C4-2B (cell line): ENCODE measurements at regions not wholly inside any gene's neighbourhood (a gene's known extent, or its start where the extent isn't known, plus 50 kb on each side); places are given as distances from the start of the nearest gene placed in this dataset.

Experiments used
- ZFX ChIP-seq: fragments of 450-650 bp; IDR thresholded peaks from 2 replicates; pipeline ENCODE4 v1.6.1; 2017
- TF ChIP-seq, protein P1 (sequence below): fragments of 450-650 bp; conservative IDR thresholded peaks from 2 replicates; pipeline ENCODE4 v1.5.1; 2017; ENCODE audit warnings: mild to moderate bottlenecking

DNA sequence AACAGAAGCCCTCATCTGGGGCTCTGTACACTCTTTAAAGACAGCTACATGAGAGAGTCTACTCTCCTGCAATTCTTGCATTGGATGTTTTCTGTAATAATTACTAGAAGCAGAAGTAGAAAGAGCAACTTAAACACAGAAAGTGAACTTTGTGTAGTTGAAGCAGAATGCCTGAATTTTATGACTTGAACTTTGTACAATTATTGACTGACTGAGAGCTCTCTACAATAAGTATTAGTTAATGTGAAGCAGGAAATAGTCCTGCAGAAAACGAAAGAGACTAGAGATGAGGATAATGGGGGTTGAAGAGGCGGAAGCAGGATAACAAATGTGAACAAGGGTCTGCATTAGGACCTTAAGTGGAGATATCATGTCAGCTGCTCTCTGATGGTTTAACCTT, 79.2 kb upstream of the STK39 start:
- TF ChIP-seq, protein P1, sequence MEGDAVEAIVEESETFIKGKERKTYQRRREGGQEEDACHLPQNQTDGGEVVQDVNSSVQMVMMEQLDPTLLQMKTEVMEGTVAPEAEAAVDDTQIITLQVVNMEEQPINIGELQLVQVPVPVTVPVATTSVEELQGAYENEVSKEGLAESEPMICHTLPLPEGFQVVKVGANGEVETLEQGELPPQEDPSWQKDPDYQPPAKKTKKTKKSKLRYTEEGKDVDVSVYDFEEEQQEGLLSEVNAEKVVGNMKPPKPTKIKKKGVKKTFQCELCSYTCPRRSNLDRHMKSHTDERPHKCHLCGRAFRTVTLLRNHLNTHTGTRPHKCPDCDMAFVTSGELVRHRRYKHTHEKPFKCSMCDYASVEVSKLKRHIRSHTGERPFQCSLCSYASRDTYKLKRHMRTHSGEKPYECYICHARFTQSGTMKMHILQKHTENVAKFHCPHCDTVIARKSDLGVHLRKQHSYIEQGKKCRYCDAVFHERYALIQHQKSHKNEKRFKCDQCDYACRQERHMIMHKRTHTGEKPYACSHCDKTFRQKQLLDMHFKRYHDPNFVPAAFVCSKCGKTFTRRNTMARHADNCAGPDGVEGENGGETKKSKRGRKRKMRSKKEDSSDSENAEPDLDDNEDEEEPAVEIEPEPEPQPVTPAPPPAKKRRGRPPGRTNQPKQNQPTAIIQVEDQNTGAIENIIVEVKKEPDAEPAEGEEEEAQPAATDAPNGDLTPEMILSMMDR, result no peak
- TF ChIP-seq ZFX, result no peak
